Neural crest cell (in vitro differentiated cells): ENCODE measurements at regions not wholly inside any gene's neighbourhood (a gene's known extent, or its start where the extent isn't known, plus 50 kb on each side); places are given as distances from the start of the nearest gene placed in this dataset.

Experiments used
- DNase-seq: peaks from one replicate; pipeline ENCODE4 v3.0.0; 2021; ENCODE audit warnings: low read depth, mixed read lengths, low spot score
- H3K27ac Mint-ChIP-seq: one replicate; pipeline ENCODE4 v1.8.0; 2021; ENCODE audit warnings: mild to moderate bottlenecking, mixed read lengths; ENCODE audit not compliant: unreplicated experiment
- H3K27me3 Mint-ChIP-seq: 2 replicates; pipeline ENCODE4 v1.8.0; 2021; ENCODE audit warnings: low read depth, mild to moderate bottlenecking, mixed read lengths
- H3K36me3 Mint-ChIP-seq: 2 replicates; pipeline ENCODE4 v1.8.0; 2021; ENCODE audit warnings: low read depth, mild to moderate bottlenecking, mixed read lengths
- H3K4me1 Mint-ChIP-seq: 2 replicates; pipeline ENCODE4 v1.8.0; 2021; ENCODE audit warnings: mixed read lengths
- H3K4me3 Mint-ChIP-seq: one replicate; pipeline ENCODE4 v1.8.0; 2021; ENCODE audit warnings: mild to moderate bottlenecking, mixed read lengths
- H3K9me3 Mint-ChIP-seq: 2 replicates; pipeline ENCODE4 v1.8.0; 2021; ENCODE audit warnings: mixed read lengths
- TF ChIP-seq, protein P1 (sequence below): fragments of 200-600 bp; sonication (generic); conservative IDR thresholded peaks from 2 replicates; pipeline ENCODE4 v1.5.0; 2021; ENCODE audit warnings: antibody characterized with exemption, mild to moderate bottlenecking

DNA sequence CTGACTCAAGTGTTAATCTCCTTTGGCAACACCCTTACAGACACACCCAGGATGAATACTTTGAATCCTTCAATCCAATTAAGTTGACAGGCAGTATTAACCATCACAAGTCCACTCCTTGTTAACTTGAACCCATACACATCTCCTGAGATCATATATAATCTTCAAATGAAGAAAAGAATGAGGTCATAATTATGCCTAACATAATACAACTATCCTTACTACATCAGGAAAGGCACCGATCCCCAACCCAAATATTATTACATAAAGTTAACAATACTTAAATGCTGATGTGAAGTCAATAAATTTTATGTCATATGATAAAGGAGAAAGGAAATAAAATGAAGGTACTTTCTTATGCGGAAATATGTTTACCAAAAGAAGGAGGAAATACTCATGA, 649.9 kb downstream of the KCNJ2 start:
- DNase-seq: no peak
- Mint-ChIP-seq H3K27me3 (no peaks in the 10 kb centered on the region), H3K4me3 (no peak overlapping the region), H3K4me1 (peaks cover 5% of the 10 kb centered on the region), H3K27ac (no peak overlapping the region), H3K9me3 (peaks cover 20% of the 10 kb centered on the region), H3K36me3 (peaks cover 4% of the 10 kb centered on the region)
- TF ChIP-seq, protein P1, sequence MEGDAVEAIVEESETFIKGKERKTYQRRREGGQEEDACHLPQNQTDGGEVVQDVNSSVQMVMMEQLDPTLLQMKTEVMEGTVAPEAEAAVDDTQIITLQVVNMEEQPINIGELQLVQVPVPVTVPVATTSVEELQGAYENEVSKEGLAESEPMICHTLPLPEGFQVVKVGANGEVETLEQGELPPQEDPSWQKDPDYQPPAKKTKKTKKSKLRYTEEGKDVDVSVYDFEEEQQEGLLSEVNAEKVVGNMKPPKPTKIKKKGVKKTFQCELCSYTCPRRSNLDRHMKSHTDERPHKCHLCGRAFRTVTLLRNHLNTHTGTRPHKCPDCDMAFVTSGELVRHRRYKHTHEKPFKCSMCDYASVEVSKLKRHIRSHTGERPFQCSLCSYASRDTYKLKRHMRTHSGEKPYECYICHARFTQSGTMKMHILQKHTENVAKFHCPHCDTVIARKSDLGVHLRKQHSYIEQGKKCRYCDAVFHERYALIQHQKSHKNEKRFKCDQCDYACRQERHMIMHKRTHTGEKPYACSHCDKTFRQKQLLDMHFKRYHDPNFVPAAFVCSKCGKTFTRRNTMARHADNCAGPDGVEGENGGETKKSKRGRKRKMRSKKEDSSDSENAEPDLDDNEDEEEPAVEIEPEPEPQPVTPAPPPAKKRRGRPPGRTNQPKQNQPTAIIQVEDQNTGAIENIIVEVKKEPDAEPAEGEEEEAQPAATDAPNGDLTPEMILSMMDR: no peak

DNA sequence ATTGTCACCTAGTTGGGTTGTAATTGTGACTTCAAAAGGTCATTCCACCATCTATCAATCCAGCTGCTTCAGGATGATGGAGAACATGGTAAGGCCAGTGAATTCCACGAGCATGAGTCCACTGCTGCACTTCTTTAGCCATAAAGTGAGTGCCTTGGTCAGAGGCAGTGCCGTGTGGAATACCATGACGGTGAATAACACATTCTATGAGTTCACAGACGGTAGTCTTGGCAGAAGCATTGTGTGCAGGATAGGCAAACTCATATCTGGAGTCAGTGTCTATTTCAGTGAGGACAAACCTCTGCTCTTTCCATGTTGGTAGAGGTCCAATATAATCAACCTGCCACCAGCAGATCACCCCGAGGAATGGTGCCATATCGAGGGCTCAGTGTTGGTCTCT, 650.9 kb downstream of the KCNJ2 start:
- Mint-ChIP-seq H3K4me1 (peaks cover 3% of the 10 kb centered on the region), H3K4me3 (no peak overlapping the region), H3K9me3 (peaks cover 20% of the 10 kb centered on the region), H3K27ac (no peak overlapping the region), H3K36me3 (peaks cover 4% of the 10 kb centered on the region), H3K27me3 (no peaks in the 10 kb centered on the region)
- TF ChIP-seq, protein P1: no peak
- DNase-seq: no peak

- Mint-ChIP-seq H3K27ac (no peak overlapping the region), H3K36me3 (peaks cover 9% of the 10 kb centered on the region), H3K9me3 (peaks cover 15% of the 10 kb centered on the region), H3K4me3 (no peak overlapping the region), H3K27me3 (no peaks in the 10 kb centered on the region), H3K4me1 (peaks cover 6% of the 10 kb centered on the region)
- no peak for DNase-seq
- TF ChIP-seq, protein P1: no peak
Measured at GRCh38 chr17:70825321-70826125, 656.2 kb downstream of the KCNJ2 start.

DNA sequence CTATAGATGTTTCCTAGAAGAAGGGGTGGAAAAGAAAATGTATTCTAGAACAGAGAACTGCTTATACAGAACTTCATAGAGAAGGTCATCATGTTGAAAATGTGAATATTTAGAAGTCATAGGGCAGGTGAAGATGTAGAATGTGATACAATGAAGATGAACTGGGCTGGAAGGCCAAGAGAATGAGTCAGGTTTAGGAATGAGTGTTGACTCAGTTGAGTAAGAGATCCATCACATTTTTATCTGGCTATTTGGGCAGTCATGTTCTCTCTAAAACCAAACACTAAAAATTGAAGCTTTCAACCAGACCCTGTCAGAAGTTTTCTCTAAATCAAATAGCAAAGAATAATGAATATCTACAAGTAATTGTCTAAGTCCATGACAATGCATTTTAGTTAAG, 660.5 kb downstream of the KCNJ2 start:
- Mint-ChIP-seq H3K9me3 (peaks cover 4% of the 10 kb centered on the region), H3K36me3 (peaks cover 5% of the 10 kb centered on the region), H3K4me3 (no peak overlapping the region), H3K27ac (no peak overlapping the region), H3K27me3 (no peaks in the 10 kb centered on the region), H3K4me1 (peaks cover 6% of the 10 kb centered on the region)
- DNase-seq: no peak
- TF ChIP-seq, protein P1: no peak

DNA sequence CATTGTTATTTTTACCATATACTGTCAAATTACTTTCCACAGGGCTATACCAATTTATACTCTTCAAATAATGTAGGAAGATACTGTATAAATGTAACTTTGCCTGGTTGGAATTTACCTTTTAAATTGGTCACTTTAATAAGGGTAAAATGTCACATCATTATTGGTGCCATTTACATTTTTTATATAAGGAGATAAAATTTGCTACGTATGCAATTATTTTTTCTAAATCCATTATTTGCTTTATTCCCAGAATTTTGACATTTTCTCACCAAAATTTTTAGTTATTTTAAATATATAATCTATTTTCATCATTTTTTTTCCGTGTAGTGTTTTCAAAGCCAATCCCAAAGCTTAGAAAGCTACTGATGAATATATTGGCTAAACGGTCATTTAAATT, 664.7 kb downstream of the KCNJ2 start:
- H3K27me3 Mint-ChIP-seq: no peaks in the 10 kb centered on the region
- H3K4me1 Mint-ChIP-seq: no peaks in the 10 kb centered on the region
- no peak for DNase-seq
- H3K36me3 Mint-ChIP-seq: no peaks in the 10 kb centered on the region
- TF ChIP-seq, protein P1: no peak
- peaks cover 2% of the 10 kb centered on the region for H3K9me3 Mint-ChIP-seq
- H3K4me3 Mint-ChIP-seq: no peak overlapping the region
- H3K27ac Mint-ChIP-seq: no peak overlapping the region
